HG02798 (cell line): ENCODE measurements at regions not wholly inside any gene's neighbourhood (a gene's known extent, or its start where the extent isn't known, plus 50 kb on each side); places are given as distances from the start of the nearest gene placed in this dataset.
"Not testable (repeated sequence)": the region's sequence is repeated elsewhere in the genome, so short reads cannot be mapped to it uniquely, and the experiment has no call there.

Source experiments
- ATAC-seq: cut with Tn5 transposase; IDR thresholded peaks from one replicate; pipeline ENCODE4 v1.9.1; 2021; ENCODE audit warnings: mild to moderate bottlenecking; ENCODE audit not compliant: unreplicated experiment, poor library complexity

DNA sequence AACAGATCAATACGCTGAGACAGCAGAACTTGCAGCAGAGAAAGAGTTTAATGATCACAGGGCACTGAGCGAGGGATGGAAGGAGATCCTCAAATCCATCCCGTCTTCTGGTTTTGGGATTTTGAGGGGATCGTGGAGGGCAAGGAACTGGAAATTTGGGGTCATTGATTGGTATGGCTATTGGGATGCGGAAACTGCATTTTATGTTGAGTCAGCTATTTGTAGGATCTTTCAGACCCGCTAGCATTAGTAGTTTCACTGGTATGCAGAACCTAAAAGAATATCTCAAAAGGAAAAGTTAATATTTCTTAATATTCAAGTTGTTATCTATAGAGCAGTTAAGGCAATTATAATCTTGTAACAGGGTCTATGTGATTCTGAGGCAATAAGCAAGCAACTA, 771.7 kb upstream of the CTNND2 start:
- no peak for ATAC-seq

DNA sequence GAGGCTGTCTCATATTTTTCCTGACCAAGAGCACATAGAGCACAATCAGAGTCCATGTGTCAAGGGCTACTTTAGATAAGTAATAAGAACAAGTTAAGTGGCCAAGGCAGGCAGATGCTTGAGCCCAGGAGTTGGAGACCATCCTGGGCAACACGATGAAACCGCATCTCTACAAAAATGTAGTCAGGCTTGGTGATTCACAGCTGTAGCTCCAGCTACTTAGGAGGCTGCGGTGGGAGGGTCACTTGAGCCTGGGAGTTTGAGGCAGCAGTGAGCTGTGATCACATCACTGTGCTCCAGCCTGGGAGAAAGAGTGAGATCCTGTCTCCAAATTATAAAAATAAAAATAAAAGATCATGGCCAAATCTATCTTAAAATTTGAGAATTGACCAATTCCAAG, 767.9 kb upstream of the CTNND2 start:
- no peak for ATAC-seq

DNA sequence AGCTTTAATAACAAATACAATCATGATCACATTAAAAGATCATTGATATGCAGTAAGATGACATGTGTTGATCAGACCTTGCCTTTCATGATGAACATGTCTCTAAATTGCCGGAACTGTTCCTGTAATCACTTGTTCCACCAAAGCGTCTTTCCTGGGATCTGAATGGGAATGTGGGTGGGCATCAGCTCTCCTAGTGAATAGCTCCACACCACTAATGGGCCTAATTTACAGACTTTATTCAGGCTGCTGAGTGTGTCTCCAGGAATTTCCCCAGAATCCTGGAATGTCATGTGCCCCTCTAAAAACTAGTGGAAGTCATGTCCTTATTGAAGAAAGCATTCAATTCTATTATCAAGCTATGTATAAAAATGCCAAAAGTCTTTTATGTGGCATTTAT, 765.1 kb upstream of the CTNND2 start:
- no peak for ATAC-seq

DNA sequence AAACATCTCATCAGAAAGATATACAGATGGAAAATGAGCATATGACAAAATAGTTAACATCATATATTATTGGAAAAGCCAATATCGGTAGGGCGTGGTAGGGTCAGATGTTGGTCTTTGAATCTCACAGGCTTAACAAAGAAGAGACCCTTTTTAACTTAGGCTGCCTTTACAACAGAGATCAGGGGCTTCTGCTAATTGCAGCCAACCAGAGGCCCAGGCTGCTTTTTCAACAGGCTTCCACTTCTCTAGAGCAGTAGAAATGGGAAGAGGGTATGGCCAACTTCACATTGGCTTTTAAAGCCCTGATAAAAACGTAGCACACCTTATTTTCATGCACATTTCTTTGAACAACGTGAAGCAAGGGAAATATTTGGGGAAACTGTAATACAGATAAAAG, 764.3 kb upstream of the CTNND2 start:
- ATAC-seq, result no peak

DNA sequence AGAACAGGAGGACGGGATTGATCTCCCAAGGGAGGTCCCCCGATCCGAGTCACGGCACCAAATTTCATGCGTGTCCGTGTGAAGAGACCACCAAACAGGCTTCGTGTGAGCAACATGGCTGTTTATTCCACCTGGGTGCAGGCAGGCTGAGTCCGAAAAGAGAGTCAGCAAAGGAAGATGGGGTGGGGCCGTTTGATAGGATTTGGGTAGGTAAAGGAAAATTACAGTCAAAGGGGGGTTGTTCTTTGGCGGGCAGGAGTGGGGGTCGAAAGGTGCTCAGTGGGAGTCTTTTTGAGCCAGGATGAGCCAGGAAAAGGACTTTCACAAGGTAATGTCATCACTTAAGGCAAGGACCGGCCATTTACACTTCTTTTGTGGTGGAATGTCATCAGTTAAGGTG, 763.6 kb upstream of the CTNND2 start:
- ATAC-seq, result not testable (repeated sequence)

DNA sequence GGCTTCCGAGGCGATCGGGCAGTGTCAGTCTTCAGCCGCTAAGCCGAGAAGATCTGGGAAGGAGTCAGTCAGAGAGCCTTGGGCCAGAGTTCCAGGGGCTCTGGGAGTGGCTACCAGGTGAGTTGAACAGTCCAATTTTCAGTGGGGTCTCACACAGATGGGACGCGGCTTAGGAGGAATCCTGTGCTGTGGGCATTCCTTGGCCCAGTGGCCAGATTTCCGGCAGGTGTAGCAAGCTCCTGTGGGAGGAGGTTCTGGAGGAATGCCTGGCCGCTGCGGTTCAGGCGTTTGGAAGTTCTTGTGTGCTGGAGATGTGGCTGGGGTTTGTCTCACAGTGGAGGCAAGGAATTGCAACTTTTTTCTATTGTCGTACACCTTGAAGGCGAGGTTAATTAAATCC, 761.5 kb upstream of the CTNND2 start:
- ATAC-seq, result not testable (repeated sequence)

DNA sequence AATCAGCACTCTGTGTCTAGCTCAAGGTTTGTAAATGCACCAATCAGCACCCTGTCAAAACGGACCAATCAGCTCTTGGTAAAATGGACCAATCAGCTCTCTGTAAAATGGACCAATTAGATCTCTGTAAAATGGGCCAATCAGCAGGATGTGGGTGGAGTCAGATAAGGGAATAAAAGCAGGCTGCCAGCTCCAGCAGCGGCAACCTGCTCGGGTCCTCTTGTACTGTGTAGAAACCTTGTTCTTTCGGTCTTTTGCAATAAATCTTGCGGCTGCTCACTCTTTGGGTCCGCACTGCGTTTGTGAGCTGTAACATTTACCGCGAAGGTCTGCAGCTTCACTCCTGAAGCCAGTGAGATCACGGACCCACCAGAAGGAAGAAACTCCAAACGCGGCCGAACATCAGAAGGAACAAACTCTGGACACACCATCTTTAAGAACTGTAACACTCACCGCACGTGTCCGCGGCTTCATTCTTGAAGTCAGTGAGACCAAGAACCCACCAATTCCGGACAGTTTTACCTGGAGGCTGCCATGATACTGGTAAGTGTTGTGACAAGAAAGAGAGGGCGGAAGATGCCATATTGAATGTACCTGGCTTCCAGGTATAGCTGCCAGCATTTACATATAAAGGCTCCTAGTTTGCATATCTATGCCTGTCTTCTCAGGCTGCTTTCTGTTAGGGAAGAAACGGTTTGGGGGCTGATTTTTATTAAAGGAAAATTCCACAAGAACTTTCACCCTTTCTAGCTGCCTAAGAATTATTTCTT, 758.5 kb upstream of the CTNND2 start:
- ATAC-seq, result no peak

DNA sequence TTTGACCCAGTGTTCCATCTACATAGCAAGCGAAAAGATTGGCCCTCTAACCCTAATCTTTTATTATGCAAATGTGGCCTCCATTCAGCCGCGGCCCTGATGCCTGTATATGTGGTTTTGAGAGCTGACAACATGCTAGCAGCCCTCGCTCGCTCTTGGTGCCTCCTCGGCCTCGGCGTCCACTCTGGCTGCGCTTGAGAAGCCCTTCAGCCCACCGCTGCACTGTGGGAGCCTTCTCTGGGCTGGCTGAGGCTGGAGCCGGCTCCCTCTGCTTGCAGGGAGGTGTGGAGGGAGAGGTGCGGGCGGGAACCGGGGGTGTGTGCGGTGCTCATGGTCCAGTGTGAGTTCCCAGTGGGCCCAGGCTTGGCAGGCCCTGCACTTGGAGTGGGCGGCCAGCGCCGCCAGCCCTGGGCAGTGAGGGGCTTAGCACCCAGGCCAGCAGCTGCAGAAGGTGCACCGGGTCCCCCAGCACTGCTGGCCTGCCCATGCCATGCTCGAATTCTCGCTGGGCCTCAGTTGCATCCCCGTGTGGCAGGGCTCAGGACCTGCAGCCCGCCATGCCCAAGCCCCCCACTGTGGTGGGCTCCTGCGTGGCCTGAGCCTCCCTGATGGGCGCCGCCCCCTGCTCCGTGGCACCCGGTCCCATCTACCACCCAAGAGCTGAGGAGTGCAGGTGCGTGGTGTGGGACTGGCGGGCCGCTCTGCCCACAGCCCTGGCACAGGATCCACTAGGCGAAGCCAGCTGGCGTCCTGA, 757.5 kb upstream of the CTNND2 start:
- ATAC-seq, result no peak

DNA sequence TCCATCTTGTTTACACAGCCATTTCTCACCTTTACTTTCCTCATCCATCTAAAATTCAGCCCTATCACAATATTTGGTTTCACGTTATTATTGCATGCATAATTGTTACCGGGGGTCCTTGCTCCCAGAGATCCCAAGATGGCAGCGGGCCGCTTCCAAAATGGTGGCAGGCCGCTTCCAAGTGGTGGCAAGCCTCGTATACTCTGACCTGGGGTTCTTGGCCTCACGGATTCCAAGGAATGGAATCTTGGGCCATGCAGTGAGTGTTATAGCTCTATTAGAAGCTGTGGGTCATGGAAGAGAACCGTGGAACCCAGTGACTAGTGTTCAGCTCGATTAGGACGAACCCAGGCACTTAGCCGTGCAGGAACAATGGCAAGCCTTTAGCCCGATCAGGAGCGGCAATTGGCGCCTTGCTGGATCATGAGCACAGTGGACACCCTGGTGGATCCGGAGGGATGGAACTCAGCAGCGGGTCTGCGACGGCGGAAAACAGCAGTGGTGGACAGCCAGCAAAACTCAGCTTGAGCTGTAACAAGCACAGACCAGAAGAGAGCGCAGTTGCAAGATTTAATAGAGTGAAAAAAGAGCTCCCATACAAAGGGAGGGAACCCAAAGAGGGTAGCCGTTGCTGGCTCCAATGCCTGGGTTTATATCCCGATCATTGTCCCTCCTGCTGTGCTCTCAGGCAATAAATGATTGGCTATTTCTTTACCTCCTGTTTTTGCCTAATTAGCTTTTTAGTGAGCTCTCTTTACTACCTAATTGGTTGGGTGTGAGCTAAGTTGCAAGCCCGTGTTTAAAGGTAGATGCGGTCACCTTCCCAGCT, 756.2 kb upstream of the CTNND2 start:
- not testable (repeated sequence) for ATAC-seq

DNA sequence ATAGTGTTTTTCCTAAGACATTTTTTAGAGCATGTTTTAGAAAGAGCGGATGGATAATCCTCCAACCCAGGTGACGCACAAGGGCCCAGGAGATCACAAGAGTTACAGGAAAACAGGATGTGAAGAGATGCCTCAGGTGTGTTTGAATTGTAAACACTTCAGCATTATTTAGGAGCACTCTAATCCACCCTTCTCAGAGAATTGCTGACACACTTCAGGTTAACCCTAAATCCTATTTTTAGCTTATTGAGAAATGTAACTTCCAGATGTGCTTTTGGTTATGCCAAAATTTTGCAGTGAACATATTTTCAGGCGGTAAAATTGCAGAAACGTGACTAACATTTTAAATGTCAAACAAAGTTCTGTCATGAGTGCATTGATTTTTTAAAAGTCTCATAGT, 755.4 kb upstream of the CTNND2 start:
- ATAC-seq, result no peak

DNA sequence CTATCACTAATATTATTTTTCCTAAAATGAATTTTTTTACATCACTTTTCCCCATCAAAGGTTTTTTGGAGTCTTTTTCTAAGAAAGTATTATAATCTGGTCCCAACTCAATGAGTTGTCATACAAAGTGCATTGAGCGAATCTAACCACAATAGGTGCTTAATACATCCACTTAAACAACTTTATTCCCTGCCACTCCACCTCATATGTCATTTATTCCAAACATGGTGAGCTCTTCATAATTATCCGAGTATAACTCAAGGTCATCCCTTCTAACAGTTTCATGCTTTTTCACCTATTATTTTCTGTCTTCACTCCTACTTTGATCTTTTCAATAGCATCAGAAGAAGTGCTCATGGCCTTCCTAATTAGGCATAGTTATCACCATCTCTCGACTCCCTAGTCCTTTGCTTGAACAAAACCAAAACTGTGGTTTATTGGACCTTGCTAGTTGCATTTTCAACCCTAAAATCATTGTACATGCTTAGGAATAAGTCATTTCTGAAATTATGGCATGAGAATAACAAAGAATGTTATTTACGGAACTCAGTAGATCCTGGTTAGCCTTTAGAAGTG, 754.7 kb upstream of the CTNND2 start:
- ATAC-seq, result no peak

DNA sequence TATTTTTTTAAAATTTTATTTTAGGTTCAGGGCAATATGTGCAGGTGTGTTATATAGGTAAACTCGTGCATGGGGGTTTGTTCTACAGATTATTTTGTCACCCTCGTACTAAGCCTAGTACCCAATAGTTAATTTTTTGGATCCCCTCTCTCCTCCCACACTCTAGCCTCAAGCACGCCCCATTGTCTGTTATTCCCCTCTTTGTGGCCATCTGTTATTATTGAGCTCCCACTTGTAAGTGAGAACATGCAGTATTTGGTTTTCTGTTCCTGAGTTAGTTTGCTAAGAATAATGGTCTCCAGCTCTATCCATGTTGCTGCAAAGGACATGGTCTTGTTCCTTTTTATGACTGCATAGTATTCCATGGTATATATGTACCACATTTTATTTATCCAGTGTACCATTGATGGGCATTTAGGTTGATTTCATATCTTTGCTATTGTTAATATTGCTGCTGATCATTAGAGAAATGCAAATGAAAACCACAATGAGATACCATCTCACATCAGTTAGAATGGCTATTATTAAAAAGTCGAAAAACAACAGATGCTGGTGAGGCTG, 753.7 kb upstream of the CTNND2 start:
- ATAC-seq, result not testable (repeated sequence)

DNA sequence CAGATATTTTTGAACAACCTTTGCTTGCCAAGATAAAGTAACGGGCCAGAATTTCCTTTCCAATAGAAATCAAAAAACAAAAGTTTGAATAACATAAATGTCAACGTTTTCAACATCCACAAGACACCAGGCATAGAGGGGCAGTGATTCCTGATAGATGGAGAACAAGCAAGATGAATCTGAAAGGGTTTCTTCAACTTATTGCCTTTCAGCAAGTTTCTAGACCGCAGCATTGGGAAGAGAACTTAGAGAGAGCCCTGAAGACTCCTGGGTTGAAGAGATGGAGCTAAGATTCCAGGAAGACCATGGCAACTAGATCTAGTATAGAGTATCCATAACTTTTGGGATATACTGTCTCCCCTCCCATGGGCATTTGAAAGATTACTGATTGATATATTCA, 751.4 kb upstream of the CTNND2 start:
- ATAC-seq, result no peak

DNA sequence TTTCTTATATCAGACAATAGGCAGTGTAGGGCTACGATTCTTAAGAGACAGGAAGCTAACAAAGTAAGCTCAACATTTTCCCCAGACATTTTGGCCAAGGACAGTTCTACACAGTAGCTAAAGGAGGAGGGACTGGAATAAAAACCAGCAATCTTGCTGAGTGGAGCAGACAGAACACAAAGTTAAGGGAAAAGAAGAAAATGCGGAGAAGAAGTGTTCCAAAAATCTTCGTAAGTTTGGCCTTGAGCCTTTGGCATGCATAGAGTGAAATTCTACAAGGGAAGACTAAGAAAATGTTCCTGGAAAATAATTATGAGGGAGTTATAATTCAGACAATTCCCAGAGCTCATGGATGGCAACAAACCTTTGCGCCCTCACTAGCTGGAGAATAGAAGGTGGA, 748.0 kb upstream of the CTNND2 start:
- no peak for ATAC-seq

DNA sequence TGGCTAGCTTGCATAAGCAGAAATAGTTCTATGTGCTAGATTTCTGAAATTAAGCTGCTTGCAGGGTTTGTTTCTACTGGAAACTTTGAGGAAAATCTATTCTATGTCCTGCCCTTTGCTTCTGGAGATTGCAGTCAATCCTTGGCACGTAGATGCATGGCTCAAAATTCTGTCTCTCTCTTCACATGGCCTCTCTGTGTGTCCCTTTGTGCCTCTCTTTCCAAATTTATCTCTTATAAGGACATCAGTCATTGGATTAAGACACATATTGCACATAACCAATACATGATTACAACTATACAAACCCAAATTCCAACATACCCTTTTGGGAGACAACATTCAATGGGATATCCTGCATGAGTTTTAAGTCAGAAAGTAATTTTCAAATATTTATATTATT, 744.3 kb upstream of the CTNND2 start:
- ATAC-seq, result no peak

DNA sequence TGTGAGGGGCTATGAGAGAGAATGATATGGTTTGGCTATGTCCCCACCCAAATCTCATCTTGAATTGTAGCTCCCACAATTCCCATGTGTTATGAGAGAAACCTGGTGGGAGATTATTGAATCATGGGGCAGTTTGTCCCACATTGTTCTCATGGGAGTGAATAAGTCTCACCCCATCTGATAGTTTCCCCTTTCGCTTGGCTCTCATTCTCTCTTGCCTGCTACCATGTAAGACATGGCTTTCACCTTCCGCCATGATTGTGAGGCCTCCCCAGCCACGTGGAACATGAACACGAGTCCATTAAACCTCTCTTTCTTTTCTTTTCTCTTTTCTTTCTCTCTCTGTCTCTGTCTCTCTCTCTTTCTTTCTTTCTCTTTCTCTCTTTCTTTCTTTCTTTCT, 743.4 kb upstream of the CTNND2 start:
- ATAC-seq, result no peak

DNA sequence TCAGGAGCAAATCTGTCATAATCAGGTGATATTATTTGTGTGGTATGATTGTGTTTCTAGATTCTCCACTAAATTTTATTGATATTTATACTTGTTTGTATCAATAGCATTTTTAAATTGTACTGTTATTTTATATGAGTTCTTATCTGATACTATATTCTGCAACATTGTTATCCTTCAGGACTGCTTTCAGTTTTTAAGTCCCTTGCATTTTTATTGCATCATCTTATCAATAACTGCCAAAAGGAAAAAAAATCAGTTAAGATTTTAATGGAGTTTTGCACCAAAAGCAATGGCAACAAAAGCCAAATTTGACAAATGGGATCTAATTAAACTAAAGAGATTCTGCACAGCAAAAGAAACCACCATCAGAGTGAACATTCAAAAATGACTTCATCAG, 741.3 kb upstream of the CTNND2 start:
- no peak for ATAC-seq

DNA sequence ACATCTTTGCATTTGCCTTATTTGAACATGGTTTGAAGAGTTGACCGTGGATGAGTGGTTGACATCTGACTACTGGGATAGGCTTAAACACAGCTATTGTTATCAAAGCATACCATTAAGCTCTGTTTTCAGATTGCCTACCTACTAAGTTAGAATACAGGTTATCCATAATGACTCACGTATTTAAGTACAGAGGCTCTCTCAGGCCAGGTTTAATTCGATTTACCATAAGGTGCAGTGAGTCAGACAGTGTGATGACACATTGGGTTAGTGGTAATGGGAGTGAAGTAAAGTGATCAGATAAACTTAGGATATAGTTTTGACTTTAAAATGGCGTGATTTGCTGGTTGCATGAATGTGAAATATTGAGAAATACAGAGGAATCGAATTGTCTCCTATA, 732.0 kb upstream of the CTNND2 start:
- no peak for ATAC-seq

DNA sequence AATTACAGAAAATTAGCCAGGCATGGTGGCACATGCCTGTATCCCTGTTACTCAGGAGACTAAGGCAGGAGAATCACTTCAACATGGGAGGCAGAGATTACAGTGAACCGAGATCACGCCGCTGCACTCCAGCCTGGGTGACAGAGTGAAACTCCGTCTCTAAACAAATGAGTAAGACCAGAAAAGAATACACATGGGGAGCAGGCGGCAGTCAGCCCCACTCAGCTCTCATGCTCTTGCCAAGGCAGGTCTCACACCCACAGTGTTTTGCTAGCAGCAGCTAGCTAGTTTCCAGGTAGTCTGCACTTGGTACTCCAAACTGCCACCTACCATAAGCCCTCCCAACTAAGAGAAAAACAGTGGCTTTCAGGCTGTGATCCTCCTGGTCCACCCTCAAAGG, 722.3 kb upstream of the CTNND2 start:
- ATAC-seq, result no peak

DNA sequence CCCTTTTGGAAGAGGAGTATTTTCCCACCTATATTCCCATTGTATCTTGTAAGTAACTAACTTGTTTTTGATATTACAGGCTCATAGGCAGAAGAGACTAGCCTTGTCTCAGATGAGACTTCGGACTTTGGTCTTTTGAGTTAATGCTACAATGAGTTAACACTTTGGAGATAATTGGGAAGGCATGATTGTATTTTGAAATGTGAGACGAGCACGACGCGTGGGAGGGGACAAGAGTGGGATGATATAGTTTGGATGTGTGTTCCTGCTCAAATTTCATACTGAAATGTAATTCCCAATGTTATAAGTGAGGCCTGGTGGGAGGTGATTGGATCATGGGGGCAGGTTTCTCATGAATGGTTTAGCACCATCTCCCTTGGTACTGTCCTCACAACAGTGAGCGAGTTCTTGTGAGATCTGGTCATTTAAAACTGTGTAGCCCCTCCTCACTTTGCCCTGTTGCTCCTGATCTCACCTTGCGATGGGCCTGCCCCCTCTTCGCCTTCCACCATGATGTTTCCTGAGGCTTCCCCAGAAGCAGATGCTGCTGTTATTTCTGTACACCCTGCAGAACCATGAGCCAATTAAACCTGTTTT, 721.5 kb upstream of the CTNND2 start:
- no peak for ATAC-seq
